Medulla oblongata (tissue), 1 donor: ENCODE measurements at regions not wholly inside any gene's neighbourhood (a gene's known extent, or its start where the extent isn't known, plus 50 kb on each side); places are given as distances from the start of the nearest gene placed in this dataset.

Experiments
- DNase-seq: peaks from one replicate; pipeline ENCODE4 v3.0.0-alpha.2; 2015; ENCODE audit errors: extremely low spot score

DNA sequence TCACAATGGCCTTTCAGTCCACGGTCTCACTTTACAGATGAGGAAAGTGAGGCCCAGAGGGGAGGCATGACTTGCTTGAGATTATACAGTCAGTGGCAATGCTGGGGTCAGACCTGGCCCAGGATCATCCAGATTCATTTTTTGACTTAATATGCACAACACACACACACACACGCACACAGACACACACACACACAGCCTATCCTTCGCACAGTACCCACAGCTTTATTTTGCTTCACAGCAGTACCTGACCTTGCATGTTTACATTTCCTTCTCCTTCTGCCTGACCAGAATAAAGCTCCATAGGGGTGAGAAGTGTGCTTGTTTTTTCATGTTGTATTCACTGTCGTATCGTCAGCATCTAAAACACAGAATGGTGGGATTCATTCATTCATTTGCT, 79.8 kb downstream of the VEGFA start:
- DNase-seq = no peak

DNA sequence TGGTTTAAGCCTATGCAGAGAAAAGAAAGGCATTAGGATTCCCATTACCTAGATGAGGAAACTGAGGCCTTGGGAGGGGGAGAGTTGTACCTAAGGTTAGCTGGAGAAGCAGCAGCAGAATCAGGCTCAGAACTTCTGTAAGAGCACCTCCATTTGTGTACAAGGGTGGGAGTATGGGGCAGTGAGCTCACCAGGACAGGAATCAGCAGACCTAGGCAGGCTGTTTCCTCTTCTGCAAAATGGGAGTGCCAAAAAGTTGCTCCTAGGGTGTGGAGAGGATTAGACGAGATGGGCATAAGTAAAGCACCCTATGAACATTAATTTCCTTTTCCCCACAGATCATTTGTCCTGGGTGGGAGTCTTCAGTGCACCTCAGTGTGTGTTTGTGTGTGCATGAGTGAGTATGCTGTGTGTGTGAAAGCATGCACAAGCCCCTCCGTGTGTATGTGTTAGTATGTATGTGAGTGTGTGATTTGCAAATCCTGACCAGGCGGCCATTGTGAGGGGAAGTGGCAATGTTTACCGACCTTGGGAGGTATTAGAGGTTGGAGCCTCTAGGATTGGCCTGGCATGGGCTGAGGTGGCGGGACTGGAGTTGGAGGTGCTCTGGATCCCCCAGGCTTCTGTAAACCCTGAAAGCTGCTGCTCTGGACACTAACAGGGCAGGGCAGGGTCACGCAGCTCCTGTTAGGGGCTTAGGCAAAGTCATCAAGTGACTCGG, 78.8 kb downstream of the VEGFA start:
- DNase-seq = no peak

DNA sequence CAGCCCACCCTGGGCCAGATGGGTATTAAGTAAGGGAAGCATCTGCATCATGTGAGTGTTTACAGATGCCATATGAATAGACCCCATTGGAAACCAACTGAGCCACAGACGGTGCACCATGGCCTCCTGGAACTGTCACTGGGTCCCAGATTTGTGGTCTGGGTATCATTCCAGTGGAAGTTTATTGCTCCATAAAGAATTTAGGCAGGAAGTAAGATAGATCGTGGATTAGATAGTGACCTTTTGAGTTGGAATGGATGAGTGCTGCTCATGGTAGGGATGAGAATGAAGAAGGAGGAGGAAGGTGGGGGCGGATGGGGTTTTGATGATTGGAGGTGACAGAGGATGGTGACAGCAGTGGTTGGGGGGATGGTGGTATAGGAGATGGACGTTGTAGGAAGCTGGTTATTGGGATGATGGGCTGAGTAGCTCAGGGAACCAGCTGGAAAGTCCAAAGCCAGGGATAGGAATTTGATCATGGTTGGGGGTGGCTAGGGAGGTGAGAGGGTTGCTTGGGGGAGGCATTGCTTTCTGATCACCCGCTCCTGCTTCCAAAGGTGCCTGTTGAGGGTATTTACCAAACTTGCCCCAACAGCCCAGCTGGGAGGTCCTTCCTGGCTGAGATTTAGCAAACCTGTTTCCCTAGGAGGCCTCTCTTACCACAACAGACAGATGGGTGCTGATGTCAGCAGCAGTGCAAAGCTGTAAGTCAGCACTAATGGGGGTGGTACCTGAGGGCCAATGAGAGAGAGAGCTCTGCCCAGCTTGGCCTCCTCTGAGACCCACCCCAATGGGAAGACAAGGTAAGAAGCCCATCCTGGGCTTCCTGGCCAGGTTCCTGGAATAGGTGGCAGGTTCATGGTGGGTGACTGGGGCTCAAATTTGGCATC, 78.0 kb downstream of the VEGFA start:
- DNase-seq = no peak

DNA sequence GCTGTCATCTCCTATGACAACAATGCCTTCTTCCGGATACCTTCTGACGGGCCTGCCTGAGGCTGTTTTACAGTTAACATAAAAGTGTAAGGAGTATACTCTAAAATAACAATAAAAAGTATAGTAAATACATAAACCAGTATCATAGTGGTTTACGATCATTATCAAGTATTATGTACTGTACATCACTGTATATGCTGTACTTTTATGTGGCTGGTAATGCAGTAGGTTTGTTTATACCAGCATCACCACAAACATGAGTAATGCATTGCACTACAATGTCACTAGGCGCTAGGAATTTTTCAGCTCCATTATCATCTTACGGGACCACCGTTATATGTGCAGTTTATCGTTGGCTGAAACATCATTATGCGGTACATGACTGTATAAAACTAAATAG, 76.5 kb downstream of the VEGFA start:
- DNase-seq = no peak

DNA sequence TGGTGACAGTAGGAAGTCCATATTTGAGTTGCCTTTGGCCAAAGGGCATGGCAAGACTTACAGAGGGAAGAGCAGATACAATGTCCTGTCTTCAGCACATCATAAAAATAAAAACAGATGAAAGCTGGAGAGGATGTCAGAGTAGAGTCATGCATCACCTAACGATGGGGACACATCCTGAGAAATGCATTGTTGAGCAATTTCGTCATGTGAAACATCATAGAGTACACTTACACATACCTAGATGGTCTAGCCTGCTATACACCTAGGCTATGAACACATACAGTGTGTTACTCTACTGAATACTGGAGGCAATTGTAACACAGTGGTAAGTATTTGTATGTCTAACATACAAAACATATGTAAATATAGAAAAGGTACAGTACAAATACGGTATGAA, 75.6 kb downstream of the VEGFA start:
- no peak for DNase-seq

DNA sequence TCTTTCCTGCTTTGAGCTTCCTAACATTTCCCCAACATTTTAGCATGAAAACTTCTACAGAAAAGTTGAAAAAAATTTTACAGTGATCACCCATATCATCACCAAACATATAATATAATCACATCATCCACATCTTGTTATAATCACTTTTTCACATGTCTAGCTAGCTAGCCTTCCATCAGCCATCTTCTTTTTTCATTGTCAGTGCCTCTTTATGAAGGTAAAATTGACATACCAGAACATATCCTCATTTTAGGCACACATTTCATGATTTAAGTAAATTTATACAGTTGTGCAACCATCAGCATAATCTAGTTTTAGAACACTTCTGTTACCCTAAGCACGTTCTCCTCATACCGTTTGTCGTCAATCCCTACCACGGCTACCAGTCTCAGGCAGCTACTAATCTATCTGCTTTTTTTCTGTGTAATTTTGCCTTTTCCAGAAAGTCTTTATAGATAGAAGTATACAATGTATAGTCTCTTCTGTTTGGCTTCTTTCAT, 73.7 kb downstream of the VEGFA start:
- DNase-seq = no peak

DNA sequence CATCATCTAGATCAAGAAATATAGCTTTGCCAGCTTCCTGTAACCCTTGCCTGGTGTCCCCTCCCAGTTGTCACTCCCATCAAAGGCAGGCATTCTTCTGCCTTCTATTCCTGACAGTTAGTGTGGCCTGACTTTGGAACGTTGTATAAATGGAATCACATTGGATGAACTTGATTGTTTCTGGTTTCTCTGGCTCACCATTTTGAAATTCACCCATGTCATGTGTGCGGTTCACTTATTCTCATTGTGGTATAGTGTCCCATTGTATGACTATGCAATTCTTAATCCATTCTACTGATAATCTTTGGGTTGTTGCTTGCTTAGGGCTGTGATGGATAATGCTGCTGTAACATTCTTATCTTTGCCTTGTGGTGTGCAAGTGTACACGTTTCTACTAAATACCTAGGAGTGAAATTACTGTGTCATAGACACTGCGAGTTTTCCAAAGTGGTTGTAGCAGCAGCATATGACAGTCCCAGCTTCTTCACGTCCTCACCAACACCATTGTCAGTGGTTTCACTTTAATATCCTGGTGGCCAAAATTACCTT, 73.2 kb downstream of the VEGFA start:
- no peak for DNase-seq

DNA sequence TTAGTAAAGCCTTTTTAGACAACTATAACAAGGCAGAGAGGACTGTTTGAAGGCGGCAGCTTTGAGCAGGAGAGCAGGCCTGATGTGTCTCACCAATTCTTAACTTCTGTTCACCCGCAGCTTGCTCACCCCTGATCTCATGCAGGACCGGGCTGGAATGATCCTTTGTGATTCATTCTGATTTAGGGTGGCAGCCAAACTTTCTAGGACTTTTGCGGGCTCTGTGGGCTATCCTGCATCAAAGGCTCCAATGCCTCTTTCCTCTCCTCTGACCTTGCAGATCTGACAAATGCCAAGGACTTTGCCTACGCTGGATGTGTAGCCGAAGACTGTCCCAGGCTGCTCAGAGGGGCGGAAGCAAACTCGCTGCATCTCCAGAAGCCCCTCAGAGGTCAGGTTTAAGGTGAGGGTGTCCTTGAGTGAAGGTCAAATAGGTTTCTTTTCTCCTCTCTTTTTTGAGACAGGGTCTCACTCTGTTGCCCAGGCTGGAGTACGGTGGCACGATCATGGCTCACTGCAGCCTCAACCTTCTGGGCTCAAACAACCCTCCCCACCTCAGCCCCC, 72.3 kb downstream of the VEGFA start:
- DNase-seq = no peak

DNA sequence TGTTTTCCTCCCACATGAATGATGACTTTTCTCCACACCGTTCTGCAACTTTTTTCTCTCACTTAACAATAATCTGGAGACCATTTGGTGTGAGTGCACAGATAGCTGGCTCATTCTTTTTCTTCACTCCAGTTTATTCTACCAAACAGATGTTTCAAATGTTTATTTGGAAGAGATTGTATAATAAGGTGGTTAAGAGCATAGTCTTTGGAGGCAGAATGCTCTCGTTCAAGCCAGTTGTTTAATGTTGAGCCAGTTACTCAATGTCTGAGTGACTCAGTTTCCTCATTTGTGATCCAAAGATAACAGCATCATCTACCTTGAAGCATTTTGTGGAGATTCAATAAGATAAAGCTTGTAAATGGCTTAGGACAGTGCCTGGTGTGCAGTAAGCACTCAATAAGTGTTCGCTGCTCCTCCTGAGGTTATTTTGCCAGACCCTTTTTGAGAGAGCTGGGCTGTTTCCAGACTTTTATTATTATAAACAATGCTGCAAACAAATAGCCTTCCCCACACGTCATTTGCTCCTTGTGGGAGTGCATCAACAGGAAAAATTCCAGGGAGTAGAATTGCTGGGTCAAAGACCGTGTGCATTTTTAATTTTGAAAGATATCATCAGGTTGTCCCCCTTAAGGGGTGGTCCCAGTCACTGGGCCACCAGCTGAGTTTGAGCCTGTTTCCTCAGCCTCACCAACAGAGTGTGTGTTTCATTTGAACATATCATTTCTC, 70.6 kb downstream of the VEGFA start:
- DNase-seq = no peak

DNA sequence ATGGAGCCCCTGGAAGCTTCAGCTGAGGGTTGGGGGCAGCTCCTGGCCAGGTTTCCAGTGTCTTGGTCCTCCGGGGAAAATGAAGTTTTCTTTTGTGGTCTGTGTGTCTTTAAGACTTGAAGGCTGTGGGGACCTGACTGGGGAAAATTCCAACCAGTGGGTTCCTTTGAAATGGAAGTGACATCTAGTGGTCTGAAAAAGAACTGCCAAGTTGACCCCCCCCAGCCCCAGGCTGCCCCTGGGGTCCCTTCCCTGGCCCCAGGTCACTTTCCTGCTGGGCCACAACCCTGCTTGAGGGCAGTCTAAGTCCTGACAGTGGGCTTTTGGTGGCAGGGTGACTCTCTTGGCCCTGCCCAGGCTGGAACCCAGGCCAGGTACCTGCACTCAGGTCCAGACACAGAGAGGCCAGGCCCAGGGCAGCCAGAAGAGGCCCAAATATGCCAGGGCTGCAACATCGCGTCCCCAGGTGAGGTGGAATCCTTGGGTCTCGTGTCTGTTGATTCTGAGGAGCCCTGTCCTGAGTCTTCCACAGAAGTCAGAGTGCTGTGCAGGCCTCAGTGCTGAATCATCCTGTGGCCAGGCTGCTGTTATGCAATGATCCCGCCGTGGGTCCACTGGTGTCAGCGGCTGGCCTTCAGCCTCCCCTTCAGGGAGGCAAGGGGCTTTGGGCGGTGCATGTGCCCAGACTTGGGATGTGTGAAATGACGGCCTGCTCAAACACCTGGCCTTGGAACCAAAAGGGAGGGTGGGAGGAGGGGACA, 68.4 kb downstream of the VEGFA start:
- no peak for DNase-seq

DNA sequence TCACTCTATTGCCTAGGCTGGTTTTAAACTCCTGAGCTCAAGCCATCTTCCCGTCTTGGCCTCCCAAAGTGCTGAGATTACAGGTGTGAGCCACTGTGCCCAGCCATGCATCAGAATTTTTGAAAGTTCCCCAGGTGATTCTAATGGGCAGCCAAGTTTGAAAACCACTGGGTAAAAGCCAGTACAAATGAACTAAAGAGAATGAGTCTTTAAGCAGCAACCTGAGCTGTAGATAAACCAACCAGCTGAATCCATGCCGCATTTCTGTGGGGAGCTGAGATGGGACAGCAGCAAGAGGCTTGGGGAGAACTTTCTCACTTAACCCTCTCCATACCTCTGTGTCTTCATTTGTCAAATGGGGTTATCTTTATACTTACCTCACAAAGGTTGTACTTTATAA, 67.5 kb downstream of the VEGFA start:
- no peak for DNase-seq

DNA sequence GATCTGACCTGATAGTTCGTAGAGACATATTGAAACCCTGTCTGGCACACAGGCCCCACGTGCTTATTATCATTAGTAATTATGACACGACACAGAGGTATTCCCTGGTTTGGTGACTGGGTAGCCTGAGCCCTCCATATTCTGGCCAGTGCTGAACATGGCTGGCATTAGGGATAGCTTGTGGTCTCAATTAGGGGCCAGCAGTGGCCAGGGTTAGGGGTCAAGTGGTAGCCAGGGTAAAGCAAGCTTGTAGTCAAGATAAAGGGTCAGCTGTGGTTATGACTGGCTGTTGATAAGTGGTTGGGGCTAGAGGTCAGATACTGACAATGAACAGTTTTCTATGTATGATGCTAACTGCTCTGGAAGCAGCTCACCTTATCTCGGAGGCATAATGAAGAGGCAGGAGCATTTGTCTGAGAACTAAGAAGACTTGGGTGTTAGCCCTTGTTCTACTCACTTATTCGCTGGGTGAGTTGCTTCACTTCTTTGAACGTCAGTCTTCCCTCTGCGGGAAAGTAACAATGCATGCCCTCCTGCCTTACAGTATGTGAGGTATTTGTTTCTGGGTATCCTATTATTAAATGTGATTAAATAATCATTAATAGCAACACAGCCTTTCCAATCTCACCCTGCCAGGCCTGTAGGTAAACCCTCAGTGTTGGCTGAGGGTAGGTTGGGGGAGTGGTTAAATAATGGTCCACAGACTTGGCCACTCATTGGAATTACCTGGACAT, 66.7 kb downstream of the VEGFA start:
- DNase-seq = no peak
